ENCODE measurements at regions not wholly inside any gene's neighbourhood (a gene's known extent, or its start where the extent isn't known, plus 50 kb on each side); places are given as distances from the start of the nearest gene placed in this dataset.
"Not testable (repeated sequence)": the region's sequence is repeated elsewhere in the genome, so short reads cannot be mapped to it uniquely, and the experiment has no call there.

- DNase-seq, result no peak
Observed at GRCh38 chr18:4755848-4756247, 300.7 kb upstream of the DLGAP1 start.

- DNase-seq, result not testable (repeated sequence)
Observed at GRCh38 chr18:4753151-4753550, 298.0 kb upstream of the DLGAP1 start.

DNA sequence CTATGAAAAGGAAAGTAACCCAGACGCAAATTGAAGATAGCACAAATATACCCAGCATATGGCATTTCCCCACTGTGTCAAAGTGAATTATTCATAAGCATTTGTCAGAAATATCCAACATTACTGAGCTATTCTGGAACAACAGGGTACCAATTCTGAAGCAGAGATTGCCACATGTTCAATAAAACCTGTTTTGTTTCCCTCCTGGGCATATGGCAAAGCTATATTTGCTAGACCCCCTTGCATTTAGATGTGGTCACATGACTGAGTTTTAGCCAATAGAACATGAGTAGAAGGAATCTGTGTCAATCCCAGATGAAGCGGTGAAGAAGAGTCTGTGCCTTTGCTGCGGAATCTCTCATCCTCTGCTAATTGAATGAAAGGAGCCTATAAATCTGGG, 296.4 kb upstream of the DLGAP1 start:
- no peak for DNase-seq

DNA sequence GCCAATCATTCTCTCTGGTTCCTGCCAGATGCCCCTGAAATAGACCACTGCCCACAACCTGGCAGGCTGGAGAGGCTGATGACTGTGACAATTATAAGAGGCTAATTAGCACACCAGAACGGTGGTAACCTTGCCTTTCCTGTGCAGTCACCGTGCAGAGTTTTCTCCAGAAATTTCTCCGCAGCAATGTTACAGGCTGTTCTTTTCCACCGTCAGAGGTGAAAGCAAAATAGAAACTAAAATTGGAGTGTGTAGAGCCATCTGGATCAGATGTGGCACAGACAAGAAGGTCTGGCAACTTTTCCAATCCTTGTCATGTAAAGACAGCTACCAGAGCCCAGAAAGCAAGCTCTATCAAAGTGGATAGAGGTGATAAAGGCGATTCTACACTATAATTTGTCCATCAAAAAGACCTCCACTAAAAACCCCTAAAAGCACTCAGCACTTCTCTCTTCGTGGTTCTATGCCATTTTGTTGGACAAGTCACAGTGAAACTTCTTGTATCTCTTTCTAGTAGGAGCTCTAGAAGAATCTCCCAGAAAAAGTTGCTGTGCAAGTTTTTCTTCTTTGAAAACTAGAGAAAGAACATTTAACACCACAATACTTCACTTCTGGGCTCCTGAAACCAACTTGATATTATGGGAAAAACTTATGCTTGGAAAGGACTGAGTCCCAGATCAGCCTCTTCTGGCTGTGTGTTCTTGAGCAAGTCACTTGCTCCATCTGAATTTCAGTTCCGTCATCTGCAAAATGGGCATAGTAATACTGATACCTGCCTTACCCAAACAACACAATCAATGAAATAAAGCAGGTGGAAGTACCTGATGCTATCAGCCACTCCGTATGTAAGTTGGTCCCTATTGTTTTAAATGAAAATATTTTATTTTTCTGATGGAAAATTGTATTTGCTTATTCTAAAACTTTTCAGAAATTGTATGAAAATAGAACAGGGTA, 295.6 kb upstream of the DLGAP1 start:
- no peak for DNase-seq

DNA sequence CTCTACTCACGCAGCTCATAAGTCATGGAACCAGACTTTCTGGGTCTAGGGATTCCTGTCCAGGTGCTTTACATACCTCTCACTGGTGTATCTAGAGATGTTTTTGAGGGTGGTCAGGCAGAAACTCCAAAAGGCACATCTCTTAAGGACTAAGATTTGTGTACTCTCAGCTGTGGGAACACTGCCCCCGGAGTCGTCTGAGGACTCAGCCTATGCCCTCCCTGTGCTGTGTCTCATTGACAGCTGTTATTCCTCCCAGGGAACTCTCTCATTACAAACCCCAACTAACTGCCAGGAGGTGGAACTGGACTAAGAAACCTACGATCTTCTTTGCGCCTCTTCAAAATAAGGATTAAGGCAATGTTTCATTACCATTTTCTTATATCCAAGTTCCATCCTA, 293.9 kb upstream of the DLGAP1 start:
- DNase-seq, result no peak

DNA sequence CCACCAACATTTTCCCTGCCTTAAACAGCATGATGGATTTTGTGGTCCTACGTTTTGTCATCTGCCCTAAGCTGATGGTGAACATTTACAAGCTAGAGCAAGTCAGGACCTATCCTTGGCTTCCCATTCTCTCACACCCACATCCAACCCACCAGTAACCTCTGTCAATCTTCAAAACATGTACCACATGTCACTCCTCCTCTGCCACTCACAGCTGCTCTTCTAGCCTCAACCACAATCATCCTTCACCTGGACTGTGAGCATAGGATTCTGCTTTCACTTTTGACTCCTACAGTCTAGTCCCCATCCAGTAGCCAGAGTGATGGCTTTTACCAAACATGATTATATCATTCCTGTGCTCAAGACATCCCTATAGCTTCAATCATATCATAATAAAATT, 279.8 kb upstream of the DLGAP1 start:
- DNase-seq, result no peak

GRCh38 chr18:4734021-4734420, 278.9 kb upstream of the DLGAP1 start:
- DNase-seq, result no peak

- no peak for DNase-seq
Observed at GRCh38 chr18:4721545-4721944, 266.4 kb upstream of the DLGAP1 start.

GRCh38 chr18:4720518-4720917, 265.4 kb upstream of the DLGAP1 start:
- DNase-seq, result no peak

- DNase-seq, result no peak
Observed at GRCh38 chr18:4705894-4706293, 250.8 kb upstream of the DLGAP1 start.

DNA sequence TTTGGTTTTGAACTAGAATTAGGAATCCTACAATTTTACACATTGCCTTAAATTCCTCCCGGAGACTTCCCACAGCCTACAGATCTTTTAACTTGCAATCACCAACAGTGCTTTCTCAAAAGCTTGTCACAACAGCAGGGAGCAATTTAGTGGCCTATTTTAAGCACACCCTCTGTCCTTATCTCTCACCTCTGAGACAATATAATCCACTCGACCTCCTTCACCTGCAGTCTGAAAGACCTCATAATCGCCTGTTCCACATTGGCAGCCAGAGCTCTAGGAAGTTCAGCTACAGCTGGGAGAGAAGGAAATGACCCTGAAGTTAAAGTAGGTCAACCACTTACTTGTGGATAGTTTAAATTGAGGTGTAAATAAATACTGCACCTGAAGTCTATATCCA, 249.7 kb upstream of the DLGAP1 start:
- DNase-seq, result no peak

DNA sequence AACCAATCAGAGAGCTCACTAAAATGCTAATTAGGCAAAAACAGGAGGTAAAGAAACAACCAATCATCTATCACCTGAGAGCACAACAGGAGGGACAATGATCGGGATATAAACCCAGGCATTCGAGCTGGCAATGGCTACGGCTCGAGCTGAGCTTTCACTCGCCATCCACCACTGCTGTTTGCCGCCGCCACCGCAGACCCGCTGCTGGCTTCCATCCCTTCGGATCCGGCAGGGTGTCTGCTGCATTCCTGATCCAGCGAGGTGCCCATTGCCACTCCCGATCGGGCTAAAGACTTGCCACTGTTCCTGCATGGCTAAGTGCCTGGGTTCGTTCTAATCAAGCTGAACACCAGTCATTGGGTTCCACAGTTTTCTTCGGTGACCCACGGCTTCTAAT, 236.7 kb upstream of the DLGAP1 start:
- no peak for DNase-seq

- DNase-seq, result not testable (repeated sequence)
Observed at GRCh38 chr18:4678685-4679084, 223.6 kb upstream of the DLGAP1 start.

DNA sequence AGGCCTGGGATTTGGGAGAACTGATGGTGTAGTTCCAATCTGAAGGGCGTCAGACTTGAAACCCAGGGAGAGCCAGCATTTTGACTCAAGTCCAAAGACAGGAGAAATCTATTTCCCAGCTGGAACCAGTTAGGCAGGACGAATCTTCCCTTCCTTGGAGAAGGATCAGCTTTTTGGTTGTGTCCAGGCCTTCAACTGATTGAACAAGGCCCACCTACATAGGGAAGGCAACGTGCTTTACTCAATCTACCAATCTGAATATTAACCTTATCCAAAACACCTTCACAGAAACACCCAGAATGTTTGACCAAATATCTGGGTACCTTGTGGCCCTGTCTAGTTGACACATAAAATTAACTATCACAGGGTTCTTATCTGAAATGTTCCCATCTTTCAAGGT, 221.9 kb upstream of the DLGAP1 start:
- no peak for DNase-seq

DNA sequence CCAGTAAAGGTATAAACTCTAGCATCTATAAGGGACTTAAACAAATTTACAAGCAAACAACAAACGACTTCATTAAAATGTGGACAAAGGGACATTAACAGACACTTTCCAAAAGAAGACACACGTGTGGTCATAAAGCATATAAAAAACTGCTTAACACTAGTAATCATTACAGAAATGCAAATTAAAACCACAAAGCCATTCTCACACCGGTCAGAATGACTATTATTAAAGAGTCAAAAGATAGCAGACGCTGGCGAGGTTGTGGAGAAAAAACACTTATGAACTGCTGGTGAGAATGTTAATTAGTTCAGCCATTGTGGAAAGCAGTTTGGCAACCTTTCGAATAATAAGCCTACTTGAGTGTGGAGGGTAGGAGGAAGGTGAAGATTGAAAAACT, 217.1 kb upstream of the DLGAP1 start:
- DNase-seq, result no peak

DNA sequence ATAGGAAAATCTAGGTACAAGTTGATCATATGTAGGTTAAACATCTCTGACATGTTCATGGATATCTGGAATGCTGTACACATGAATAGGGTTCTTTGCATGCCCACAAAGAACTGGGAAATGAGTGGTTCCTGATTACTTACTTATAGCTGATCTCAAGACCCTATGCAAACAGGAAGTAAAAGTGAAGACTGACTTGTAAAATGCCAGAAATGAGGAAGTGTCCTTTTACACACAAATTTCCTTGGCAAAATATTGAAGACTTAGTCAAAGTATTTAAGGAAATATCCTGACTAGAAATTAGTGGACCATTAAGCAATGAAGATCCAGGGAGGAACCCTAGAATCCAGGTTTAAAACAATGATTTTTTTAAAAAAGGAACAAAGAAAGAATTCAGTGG, 203.7 kb upstream of the DLGAP1 start:
- no peak for DNase-seq

DNA sequence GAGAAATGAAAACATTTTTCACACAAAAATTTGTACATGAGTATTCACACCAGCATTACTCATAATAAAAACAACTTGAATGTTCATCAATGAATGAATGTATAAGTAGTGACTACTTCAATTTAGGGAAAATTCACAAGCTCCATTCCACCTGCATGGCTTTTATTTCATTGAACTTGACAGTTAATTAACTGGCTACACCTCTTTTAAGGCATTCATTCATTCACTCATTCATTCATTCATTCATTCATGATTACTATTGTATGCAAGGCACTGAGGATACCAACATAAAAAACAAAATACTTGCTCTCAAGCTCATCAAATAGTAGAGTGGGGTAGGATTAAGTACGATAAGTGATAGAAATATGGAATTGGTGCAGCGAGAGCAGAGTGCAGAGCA, 198.3 kb upstream of the DLGAP1 start:
- no peak for DNase-seq

DNA sequence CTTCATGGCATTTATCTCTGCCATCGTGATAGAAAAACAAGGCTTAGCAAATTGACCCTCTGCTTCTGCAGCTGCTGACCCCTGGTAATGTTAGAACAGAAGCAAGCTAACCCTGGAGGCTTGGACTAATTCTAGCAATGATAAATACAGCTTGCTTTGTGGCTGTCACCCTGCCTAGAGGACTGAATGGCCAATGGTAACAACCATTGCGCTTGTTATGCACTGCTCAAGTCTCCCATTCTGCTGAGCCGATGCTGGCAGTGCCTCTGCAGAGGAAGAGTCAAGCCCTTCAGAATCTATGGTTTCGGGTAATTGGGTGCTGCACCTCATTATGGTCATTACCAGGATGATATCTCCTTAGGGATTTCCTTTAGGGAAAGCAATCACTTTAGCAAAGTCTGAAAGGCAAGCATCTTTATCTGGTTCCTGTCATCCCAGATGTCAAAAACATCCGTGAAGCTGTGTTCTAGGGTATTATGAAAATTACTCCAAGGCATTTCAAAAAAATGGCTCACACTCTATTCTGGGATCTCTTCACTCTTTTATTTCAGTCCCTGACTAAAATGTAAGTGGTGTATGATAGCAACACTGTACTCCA, 186.8 kb upstream of the DLGAP1 start:
- no peak for DNase-seq

- DNase-seq, result no peak
Observed at GRCh38 chr18:4640349-4641012, 185.4 kb upstream of the DLGAP1 start.

DNA sequence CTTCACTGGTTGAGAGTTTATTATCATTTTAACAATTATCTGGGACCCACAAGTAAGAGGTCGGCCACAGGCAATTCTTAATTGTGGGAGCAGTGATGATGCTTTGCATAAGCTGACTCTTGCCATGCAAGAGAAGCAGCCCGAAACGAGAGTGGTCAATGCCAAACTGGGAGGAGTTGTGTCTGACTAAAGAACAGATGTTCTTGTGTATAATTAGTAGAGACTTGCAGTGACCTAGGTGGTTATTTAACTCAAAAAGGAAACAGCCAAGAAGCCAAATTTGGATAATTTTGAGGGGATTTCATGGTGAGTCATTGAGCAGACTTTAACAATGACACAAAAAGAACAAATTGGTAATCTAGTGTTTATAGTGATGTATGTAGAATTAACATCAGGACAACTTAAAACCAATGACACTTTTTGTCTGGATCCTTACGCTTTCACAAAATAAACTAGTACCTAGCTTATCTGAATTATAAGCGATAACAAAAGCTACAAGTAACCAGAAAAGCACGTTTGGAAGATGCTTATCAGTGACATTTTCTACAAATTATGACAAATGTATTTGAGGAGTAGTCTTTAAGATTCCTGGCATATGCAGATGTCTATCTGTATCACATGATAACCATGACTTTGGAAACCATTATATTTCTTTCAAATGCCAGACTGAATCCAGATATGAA, 184.7 kb upstream of the DLGAP1 start:
- no peak for DNase-seq

- DNase-seq, result no peak
Observed at GRCh38 chr18:4638680-4639079, 183.6 kb upstream of the DLGAP1 start.

- DNase-seq, result no peak
Observed at GRCh38 chr18:4637876-4638275, 182.8 kb upstream of the DLGAP1 start.

DNA sequence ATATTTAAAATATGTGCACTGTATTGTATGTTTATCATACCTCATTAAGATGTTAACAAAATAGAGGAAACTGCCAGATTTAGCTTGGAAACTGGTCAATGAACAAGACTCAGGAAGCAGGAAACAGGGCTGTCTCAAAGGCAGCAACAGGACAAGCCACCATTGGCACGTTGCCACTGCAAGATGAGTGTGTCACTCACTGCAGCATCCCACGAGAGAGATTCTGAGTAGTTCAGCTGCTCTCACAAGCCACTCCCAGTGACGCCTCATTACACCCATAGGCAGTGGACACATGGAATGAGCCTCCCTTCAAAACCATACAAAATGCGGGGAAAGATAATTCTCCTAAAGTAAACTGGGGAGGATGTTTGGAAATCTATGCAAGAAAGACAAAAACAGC, 181.9 kb upstream of the DLGAP1 start:
- no peak for DNase-seq
